ENCODE measurements at regions not wholly inside any gene's neighbourhood (a gene's known extent, or its start where the extent isn't known, plus 50 kb on each side); places are given as distances from the start of the nearest gene placed in this dataset.

GRCh38 chr10:78277314-78278057 is 243.8 kb downstream of the RPS24 start:
- DNase-seq = no peak

GRCh38 chr10:78278058-78278404 is 244.4 kb downstream of the RPS24 start:
- no peak for DNase-seq

GRCh38 chr10:78279756-78280155 is 246.1 kb downstream of the RPS24 start:
- DNase-seq = no peak

- DNase-seq = no peak
Observed at GRCh38 chr10:78280604-78281003, 246.9 kb downstream of the RPS24 start.

- no peak for DNase-seq
Observed at GRCh38 chr10:78281627-78282026, 248.0 kb downstream of the RPS24 start.

- no peak for DNase-seq
Observed at GRCh38 chr10:78283069-78283682, 249.5 kb downstream of the RPS24 start.

GRCh38 chr10:78284381-78284780 is 250.7 kb downstream of the RPS24 start:
- no peak for DNase-seq

GRCh38 chr10:78285226-78285625 is 251.6 kb downstream of the RPS24 start:
- DNase-seq = no peak

GRCh38 chr10:78286186-78286585 is 252.5 kb downstream of the RPS24 start:
- no peak for DNase-seq

- DNase-seq = no peak
Observed at GRCh38 chr10:78286668-78287067, 253.0 kb downstream of the RPS24 start.

- DNase-seq = no peak
Observed at GRCh38 chr10:78287618-78288017, 254.0 kb downstream of the RPS24 start.

GRCh38 chr10:78288663-78289062 is 255.0 kb downstream of the RPS24 start:
- DNase-seq = no peak

GRCh38 chr10:78290131-78290750 is 256.6 kb downstream of the RPS24 start:
- DNase-seq = no peak

- no peak for DNase-seq
Observed at GRCh38 chr10:78291722-78292121, 258.1 kb downstream of the RPS24 start.

GRCh38 chr10:78292250-78292981 is 258.8 kb downstream of the RPS24 start:
- no peak for DNase-seq

- DNase-seq = no peak
Observed at GRCh38 chr10:78292982-78293865, 259.6 kb downstream of the RPS24 start.

- DNase-seq = no peak
Observed at GRCh38 chr10:78295242-78295641, 261.6 kb downstream of the RPS24 start.

GRCh38 chr10:78296785-78297184 is 263.1 kb downstream of the RPS24 start:
- no peak for DNase-seq

GRCh38 chr10:78297997-78298396 is 264.3 kb downstream of the RPS24 start:
- DNase-seq = no peak

- DNase-seq = no peak
Observed at GRCh38 chr10:78298835-78299234, 265.2 kb downstream of the RPS24 start.

- no peak for DNase-seq
Observed at GRCh38 chr10:78299851-78300468, 266.3 kb downstream of the RPS24 start.

GRCh38 chr10:78300526-78300925 is 266.9 kb downstream of the RPS24 start:
- DNase-seq = no peak
